HG03342 (cell line): ENCODE measurements at regions not wholly inside any gene's neighbourhood (a gene's known extent, or its start where the extent isn't known, plus 50 kb on each side); places are given as distances from the start of the nearest gene placed in this dataset.
A peak's percentile ranks its signal among the peaks of the same experiment; 100 is the strongest.

ENCODE experiments used
- ATAC-seq: cut with Tn5 transposase; IDR thresholded peaks from one replicate; pipeline ENCODE4 v1.9.1; 2021; ENCODE audit warnings: mild to moderate bottlenecking, moderate library complexity; ENCODE audit not compliant: unreplicated experiment

GRCh38 chr2:8484502-8485283, 197.2 kb upstream of the ID2 start:
- ATAC-seq, result no peak

- ATAC-seq, result no peak
Observed at GRCh38 chr2:8485736-8486135, 196.1 kb upstream of the ID2 start.

GRCh38 chr2:8486141-8486540, 195.7 kb upstream of the ID2 start:
- ATAC-seq, result no peak

GRCh38 chr2:8487461-8487932, 194.4 kb upstream of the ID2 start:
- peak; percentile 14 for ATAC-seq

- ATAC-seq, result peak; percentile 86
Observed at GRCh38 chr2:8488001-8488738, 193.7 kb upstream of the ID2 start.

GRCh38 chr2:8489221-8489620, 192.6 kb upstream of the ID2 start:
- no peak for ATAC-seq

- ATAC-seq, result no peak
Observed at GRCh38 chr2:8489751-8490150, 192.1 kb upstream of the ID2 start.

GRCh38 chr2:8490166-8490721, 191.6 kb upstream of the ID2 start:
- ATAC-seq, result no peak

- ATAC-seq, result no peak
Observed at GRCh38 chr2:8491296-8492027, 190.4 kb upstream of the ID2 start.

GRCh38 chr2:8494151-8494550, 187.7 kb upstream of the ID2 start:
- ATAC-seq, result no peak

GRCh38 chr2:8494589-8494988, 187.3 kb upstream of the ID2 start:
- ATAC-seq, result no peak

GRCh38 chr2:8495189-8495989, 186.5 kb upstream of the ID2 start:
- ATAC-seq, result no peak

GRCh38 chr2:8496079-8496478, 185.8 kb upstream of the ID2 start:
- ATAC-seq, result no peak

- ATAC-seq, result no peak
Observed at GRCh38 chr2:8496617-8497016, 185.2 kb upstream of the ID2 start.

- ATAC-seq, result no peak
Observed at GRCh38 chr2:8498994-8499393, 182.9 kb upstream of the ID2 start.

- ATAC-seq, result no peak
Observed at GRCh38 chr2:8500124-8501054, 181.5 kb upstream of the ID2 start.

GRCh38 chr2:8501061-8501720, 180.7 kb upstream of the ID2 start:
- no peak for ATAC-seq

GRCh38 chr2:8502316-8502715, 179.5 kb upstream of the ID2 start:
- ATAC-seq, result no peak
